ENCODE measurements at regions not wholly inside any gene's neighbourhood (a gene's known extent, or its start where the extent isn't known, plus 50 kb on each side); places are given as distances from the start of the nearest gene placed in this dataset.
"Not testable (repeated sequence)": the region's sequence is repeated elsewhere in the genome, so short reads cannot be mapped to it uniquely, and the experiment has no call there.

GRCh38 chr16:72458035-72458434, 286.1 kb upstream of the PMFBP1 start:
- no peak for DNase-seq (ENCODE audit: low read depth in 2 of 3, low spot score in 2 of 3)

- no peak for DNase-seq (ENCODE audit: low read depth in 2 of 3, low spot score in 2 of 3)
Measured at GRCh38 chr16:72457243-72457940, 285.4 kb upstream of the PMFBP1 start.

GRCh38 chr16:72455743-72456659, 284.0 kb upstream of the PMFBP1 start:
- DNase-seq (ENCODE audit: low read depth in 2 of 3, low spot score in 2 of 3), result no peak

- not testable (repeated sequence) for DNase-seq (ENCODE audit: low read depth in 2 of 3, low spot score in 2 of 3)
Measured at GRCh38 chr16:72453856-72454255, 281.9 kb upstream of the PMFBP1 start.

GRCh38 chr16:72444696-72445095, 272.7 kb upstream of the PMFBP1 start:
- no peak for DNase-seq (ENCODE audit: low read depth in 2 of 3, low spot score in 2 of 3)

GRCh38 chr16:72443809-72444208, 271.9 kb upstream of the PMFBP1 start:
- DNase-seq (ENCODE audit: low read depth in 2 of 3, low spot score in 2 of 3), result no peak

- DNase-seq (ENCODE audit: low read depth in 2 of 3, low spot score in 2 of 3), result no peak
Measured at GRCh38 chr16:72442385-72443158, 270.6 kb upstream of the PMFBP1 start.

GRCh38 chr16:72437891-72438290, 265.9 kb upstream of the PMFBP1 start:
- DNase-seq (ENCODE audit: low read depth in 2 of 3, low spot score in 2 of 3), result no peak

- DNase-seq (ENCODE audit: low read depth in 2 of 3, low spot score in 2 of 3), result no peak
Measured at GRCh38 chr16:72434159-72434558, 262.2 kb upstream of the PMFBP1 start.

GRCh38 chr16:72430121-72430520, 258.2 kb upstream of the PMFBP1 start:
- no peak for DNase-seq (ENCODE audit: low read depth in 2 of 3, low spot score in 2 of 3)

- no peak for DNase-seq (ENCODE audit: low read depth in 2 of 3, low spot score in 2 of 3)
Measured at GRCh38 chr16:72429671-72430081, 257.7 kb upstream of the PMFBP1 start.

- no peak for DNase-seq (ENCODE audit: low read depth in 2 of 3, low spot score in 2 of 3)
Measured at GRCh38 chr16:72428681-72429376, 256.9 kb upstream of the PMFBP1 start.

- DNase-seq (ENCODE audit: low read depth in 2 of 3, low spot score in 2 of 3), result no peak
Measured at GRCh38 chr16:72427783-72428331, 255.9 kb upstream of the PMFBP1 start.

- DNase-seq (ENCODE audit: low read depth in 2 of 3, low spot score in 2 of 3), result no peak
Measured at GRCh38 chr16:72427051-72427782, 255.3 kb upstream of the PMFBP1 start.

- no peak for DNase-seq (ENCODE audit: low read depth in 2 of 3, low spot score in 2 of 3)
Measured at GRCh38 chr16:72426386-72426785, 254.4 kb upstream of the PMFBP1 start.

- no peak for DNase-seq (ENCODE audit: low read depth in 2 of 3, low spot score in 2 of 3)
Measured at GRCh38 chr16:72425571-72426341, 253.8 kb upstream of the PMFBP1 start.

- no peak for DNase-seq (ENCODE audit: low read depth in 2 of 3, low spot score in 2 of 3)
Measured at GRCh38 chr16:72424757-72425156, 252.8 kb upstream of the PMFBP1 start.

GRCh38 chr16:72422308-72422897, 250.4 kb upstream of the PMFBP1 start:
- DNase-seq (ENCODE audit: low read depth in 2 of 3, low spot score in 2 of 3), result no peak

- no peak for DNase-seq (ENCODE audit: low read depth in 2 of 3, low spot score in 2 of 3)
Measured at GRCh38 chr16:72419638-72420037, 247.7 kb upstream of the PMFBP1 start.
